HG03460 (cell line): ENCODE measurements at regions not wholly inside any gene's neighbourhood (a gene's known extent, or its start where the extent isn't known, plus 50 kb on each side); places are given as distances from the start of the nearest gene placed in this dataset.
"Not testable (repeated sequence)": the region's sequence is repeated elsewhere in the genome, so short reads cannot be mapped to it uniquely, and the experiment has no call there.

Experiments
- ATAC-seq: cut with Tn5 transposase; IDR thresholded peaks from one replicate; pipeline ENCODE4 v1.9.1; 2021; ENCODE audit not compliant: unreplicated experiment

- ATAC-seq: no peak
These were observed 128.3 kb upstream of the CARMIL1 start for GRCh38 chr6:25150863-25151262.

- no peak for ATAC-seq
These were observed 126.1 kb upstream of the CARMIL1 start for GRCh38 chr6:25153079-25153478.

GRCh38 chr6:25154034-25154596 lies 125.1 kb upstream of the CARMIL1 start:
- ATAC-seq: no peak

GRCh38 chr6:25155211-25155610 lies 124.0 kb upstream of the CARMIL1 start:
- no peak for ATAC-seq

DNA sequence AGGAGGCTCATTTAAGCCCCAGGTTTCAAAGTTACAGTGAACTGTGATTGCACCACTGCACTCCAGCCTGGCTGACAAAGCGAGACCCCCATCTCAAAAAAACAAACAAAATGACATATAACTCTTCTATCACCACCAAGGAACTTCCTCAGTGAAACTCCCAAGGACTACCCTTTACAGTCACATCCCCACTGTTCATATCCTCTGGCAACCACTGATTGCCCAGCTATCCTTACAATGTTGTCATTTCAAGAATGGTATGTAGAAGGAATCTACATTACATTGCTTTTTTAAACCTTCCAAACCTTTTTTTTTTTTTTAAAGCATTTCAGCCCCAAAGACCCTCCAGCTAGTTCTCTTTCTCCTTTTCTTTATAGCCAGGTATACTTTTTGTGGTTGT lies 123.1 kb upstream of the CARMIL1 start:
- ATAC-seq: no peak

GRCh38 chr6:25157183-25157582 lies 122.0 kb upstream of the CARMIL1 start:
- ATAC-seq: no peak

- no peak for ATAC-seq
These were observed 121.3 kb upstream of the CARMIL1 start for GRCh38 chr6:25157842-25158241.

GRCh38 chr6:25160134-25160533 lies 119.0 kb upstream of the CARMIL1 start:
- ATAC-seq: not testable (repeated sequence)

DNA sequence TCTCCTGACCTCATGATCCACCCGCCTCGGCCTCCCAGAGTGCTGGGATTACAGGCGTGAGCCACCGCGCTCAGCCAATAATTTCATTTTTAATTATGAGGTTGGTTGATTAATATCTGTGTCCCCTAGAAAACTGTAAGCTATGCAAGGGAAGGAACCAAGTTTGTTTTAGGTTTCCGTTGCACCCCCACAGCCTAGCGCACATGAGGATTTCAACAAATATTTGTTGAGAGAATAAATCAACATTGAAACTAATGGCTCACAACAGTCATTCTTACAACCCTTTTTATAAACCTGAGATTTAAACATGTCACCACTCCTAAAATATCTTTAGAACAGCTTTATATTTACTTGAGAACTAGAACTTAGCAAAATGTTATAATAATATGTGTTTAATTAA lies 114.0 kb upstream of the CARMIL1 start:
- no peak for ATAC-seq

DNA sequence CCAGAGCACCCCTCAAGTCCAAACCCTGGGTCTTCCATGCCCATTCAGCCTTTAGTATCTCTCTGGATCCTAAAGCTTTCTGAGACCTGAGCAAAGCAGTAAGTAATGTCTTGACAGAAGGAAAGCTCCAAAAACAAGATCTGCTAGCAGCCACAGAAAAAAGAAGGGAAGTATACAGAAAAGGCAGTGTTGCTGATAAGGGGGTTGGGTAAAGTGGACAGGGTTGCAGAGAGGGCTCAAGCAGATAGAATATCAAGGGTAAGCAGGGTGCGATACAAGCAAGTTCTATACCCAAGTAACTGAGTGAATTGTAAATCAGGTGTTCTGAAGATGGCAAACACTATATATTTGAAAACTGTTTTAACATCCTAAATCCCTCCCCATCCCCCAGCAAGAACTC lies 113.4 kb upstream of the CARMIL1 start:
- no peak for ATAC-seq

- no peak for ATAC-seq
These were observed 112.0 kb upstream of the CARMIL1 start for GRCh38 chr6:25166955-25167748.

DNA sequence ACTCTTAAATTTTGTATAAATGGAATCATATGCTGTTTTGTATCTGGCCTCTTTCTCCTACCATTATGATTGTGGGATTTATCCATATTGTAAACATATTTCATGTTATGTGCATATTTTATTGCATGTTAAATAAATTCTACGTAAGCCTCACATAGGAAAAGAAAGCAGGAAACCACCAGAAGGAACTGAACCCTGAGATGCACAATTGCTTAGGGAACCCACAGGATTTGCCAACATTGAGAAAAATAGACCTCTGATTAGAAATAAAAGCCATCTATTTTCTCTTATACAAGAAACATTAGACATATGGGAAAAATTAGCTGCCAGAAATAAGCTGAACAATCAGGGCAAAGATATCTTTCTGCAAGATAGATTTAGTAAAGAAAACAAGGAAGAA lies 111.2 kb upstream of the CARMIL1 start:
- ATAC-seq: no peak

- ATAC-seq: no peak
These were observed 110.5 kb upstream of the CARMIL1 start for GRCh38 chr6:25168637-25169036.

DNA sequence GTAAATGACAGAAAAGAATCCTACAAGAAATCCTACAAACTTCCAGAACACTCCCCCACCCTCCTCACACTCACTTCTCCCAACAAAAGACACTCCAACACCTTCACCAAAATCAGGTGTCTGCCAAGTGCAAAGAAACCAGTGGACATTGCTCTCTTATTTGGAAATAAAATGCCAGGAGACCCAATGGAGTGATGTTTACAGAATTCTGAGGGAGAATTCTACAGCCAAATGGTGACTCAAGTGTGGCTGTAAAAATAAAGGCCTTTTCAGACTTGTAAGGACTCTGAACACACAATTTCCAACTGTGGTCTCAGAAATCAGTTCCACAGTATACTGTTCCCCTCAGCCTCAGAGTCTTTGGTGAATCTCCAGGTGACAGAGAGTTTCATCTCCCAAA lies 109.6 kb upstream of the CARMIL1 start:
- no peak for ATAC-seq

- ATAC-seq: no peak
These were observed 109.2 kb upstream of the CARMIL1 start for GRCh38 chr6:25169961-25170360.

DNA sequence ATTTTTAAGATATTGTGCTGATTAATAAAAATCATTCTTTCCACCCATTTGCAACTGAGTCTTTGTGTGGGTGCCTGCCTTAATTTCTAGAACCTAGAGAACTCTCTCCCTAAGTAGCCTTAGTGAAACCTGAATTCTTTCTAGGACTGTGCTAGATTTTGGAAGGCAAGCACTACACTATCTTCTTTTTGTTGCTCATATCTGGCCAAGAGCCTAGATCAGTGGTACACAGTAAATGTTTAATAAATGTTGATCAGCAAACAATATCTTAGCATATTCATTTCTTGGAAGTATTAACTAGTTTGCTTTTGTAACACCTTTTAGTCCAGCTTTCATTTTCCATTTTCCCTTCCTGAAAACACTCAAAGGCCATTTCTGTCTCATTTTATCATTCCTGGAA lies 108.5 kb upstream of the CARMIL1 start:
- ATAC-seq: no peak

DNA sequence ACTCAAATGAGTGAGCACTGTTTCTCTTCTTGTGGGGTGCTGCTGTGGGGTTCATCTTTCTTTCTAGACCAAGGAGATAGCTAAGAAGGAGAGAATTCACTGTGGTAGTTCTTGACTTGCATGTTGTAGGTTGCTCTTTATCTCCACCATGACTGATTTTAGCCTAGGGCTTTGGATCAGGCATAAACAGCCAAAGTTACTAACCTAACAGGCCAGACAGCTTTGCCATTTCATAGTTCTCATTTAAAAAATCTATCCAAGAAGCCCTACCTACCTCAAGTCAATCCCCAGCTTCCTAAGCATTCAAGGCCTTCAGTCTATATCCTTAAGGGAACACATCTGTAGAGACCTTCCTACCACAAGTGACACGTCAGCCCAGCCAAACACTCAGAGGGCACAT lies 107.9 kb upstream of the CARMIL1 start:
- no peak for ATAC-seq

- ATAC-seq: no peak
These were observed 106.4 kb upstream of the CARMIL1 start for GRCh38 chr6:25172819-25173218.

DNA sequence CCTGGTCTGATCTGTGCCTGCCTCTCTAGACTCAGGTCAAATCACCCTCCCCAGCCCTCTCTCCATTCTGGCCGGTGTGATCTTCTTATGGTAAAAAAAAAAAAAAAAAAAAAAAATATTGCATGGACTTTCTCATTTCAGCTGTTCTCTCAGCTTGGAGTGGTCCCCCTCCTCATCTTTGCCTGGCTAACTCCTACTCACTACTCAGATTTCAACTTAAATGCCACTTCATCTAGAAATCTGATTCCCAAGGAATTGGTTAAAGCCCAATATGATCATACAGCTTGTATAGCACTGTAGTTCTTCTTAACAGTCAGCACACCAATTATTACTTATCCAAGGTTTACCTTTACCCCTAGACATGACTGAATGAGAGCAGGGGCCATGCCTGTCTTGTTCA lies 105.9 kb upstream of the CARMIL1 start:
- ATAC-seq: no peak

DNA sequence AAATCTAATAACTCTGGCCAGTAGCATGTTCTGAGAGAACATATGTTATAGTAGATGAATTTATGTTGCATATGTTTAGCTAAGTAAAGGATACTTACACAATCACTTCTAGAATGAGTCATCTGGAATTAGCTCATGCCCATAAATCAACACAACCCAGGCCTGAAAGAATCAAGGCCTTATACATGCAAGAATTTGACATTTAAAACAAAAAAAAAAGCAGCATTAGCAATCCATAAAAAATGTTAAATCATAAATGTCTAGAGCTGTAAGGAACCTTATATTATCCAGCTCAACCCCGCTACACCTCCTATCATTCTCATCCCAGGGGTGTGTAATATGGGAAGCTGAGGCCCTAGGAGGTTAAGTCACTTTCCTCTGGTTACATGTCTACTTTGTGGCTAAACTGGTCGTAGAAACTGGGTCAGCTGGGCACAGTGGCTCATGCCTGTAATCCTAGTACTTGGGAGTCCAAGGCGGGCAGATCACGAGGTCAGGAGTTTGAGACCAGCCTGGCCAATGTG lies 105.2 kb upstream of the CARMIL1 start:
- ATAC-seq: no peak

GRCh38 chr6:25174678-25175077 lies 104.5 kb upstream of the CARMIL1 start:
- no peak for ATAC-seq

DNA sequence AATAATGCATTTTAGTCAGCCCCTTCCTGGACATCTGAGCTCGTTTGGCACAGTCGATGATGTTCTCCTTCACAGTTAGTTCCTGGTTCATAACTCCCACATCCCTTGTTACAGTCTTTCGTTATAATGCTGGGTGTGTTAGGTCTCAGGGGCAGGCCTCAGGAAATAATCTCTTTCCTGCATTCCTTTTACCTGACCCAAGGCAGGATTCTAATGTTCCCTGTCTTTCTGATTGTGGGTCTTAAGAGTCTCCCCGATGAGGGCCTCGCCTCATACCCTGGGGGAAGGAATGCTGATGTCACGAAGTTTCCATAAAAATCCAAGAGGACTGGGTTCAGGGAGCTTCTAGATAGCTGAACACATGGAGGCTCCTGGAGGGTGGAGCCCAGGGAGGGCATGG lies 104.0 kb upstream of the CARMIL1 start:
- no peak for ATAC-seq

- ATAC-seq: no peak
These were observed 103.5 kb upstream of the CARMIL1 start for GRCh38 chr6:25175681-25176080.
